ENCODE measurements at regions not wholly inside any gene's neighbourhood (a gene's known extent, or its start where the extent isn't known, plus 50 kb on each side); places are given as distances from the start of the nearest gene placed in this dataset.

- H3K36me3 Mint-ChIP-seq (ENCODE audit: insufficient read depth in 1 of 3, low read depth in 3 of 3): peaks cover under 1 to 15% (median 3%) of the 10 kb centered on the region in 3 experiments; a peak in 6 of 7 replicates
- Histone ChIP-seq H3K4ac (ENCODE audit: low read depth, low read length) (no peak overlapping the region), H4K5ac (ENCODE audit: insufficient read length, low read depth, low read length) (no peak overlapping the region), H2BK5ac (ENCODE audit: insufficient read length, low read length) (no peak overlapping the region), H2BK12ac (ENCODE audit: insufficient read length, low read depth, low read length) (no peak overlapping the region), H3K14ac (ENCODE audit: insufficient read depth, low read length) (no peak overlapping the region), H3K23ac (ENCODE audit: insufficient read length, low read depth, low read length) (no peak overlapping the region), H2AK5ac (ENCODE audit: insufficient read length, low read length) (no peak overlapping the region), H3K27ac (ENCODE audit: insufficient read length, low read depth, low read length) (no peak overlapping the region), H3T11ph (ENCODE audit: low read length) (no peak overlapping the region), H3K9ac (ENCODE audit: extremely low read depth, insufficient read length, low read length) (no peak overlapping the region), H4K91ac (ENCODE audit: insufficient read length, low read depth, low read length) (no peak overlapping the region), H4K20me1 (ENCODE audit: control insufficient read depth, insufficient read depth, insufficient read length) (no peaks in the 10 kb centered on the region), H3K56ac (ENCODE audit: insufficient read length, low read depth, low read length) (no peak overlapping the region), H3K27me3 (ENCODE audit: insufficient read depth, low read length) (no peaks in the 10 kb centered on the region), H3K79me1 (ENCODE audit: insufficient read depth, low read depth, low read length, poor library complexity, severe bottlenecking) (no peaks in the 10 kb centered on the region), H3K4me2 (ENCODE audit: insufficient read depth, insufficient read length, low read length) (no peak overlapping the region), H3K18ac (ENCODE audit: insufficient read length, low read depth, low read length) (no peak overlapping the region), H2AFZ (ENCODE audit: low read length) (no peak overlapping the region), H4K8ac (replicated peaks; ENCODE audit: insufficient read length, low read depth, low read length) (no peak overlapping the region), H2BK120ac (ENCODE audit: low read depth, low read length, poor library complexity, severe bottlenecking) (no peak overlapping the region), H3K4me1 (ENCODE audit: insufficient read depth, low read length) (peaks cover 5% of the 10 kb centered on the region; the same call in 1 of the 2 replicates), H2BK15ac (ENCODE audit: low read depth, low read length) (no peak overlapping the region), H3K9me3 (ENCODE audit: control insufficient read depth, low read depth, low read length) (no peaks in the 10 kb centered on the region), H3K23me2 (ENCODE audit: insufficient read length, low read depth, low read length, poor library complexity, severe bottlenecking) (no peaks in the 10 kb centered on the region), H2BK20ac (ENCODE audit: low read depth, low read length, poor library complexity, severe bottlenecking) (no peak overlapping the region), H3K79me2 (ENCODE audit: insufficient read depth, low read length) (no peaks in the 10 kb centered on the region)
- TF ChIP-seq CTCF (conservative IDR thresholded peaks at IDR 0.05): no peak
- WGBS (ENCODE audit: extremely low coverage, insufficient read length, low lambda C conversion rate): no CpG with 5 or more reads among the region's 4 CpGs
- H3K4me1 Mint-ChIP-seq: peaks cover 49 to 56% of the 10 kb centered on the region in 2 experiments
- no peak overlapping the region for H3K27ac Mint-ChIP-seq
- H3K27me3 Mint-ChIP-seq (ENCODE audit: low read depth): no peaks in the 10 kb centered on the region
- H3K9me3 Mint-ChIP-seq: peaks cover 6 to 8% of the 10 kb centered on the region in 2 experiments; a peak in 4 of 5 replicates
- DNase-seq: no peak
- H3K4me3 Mint-ChIP-seq: no peak overlapping the region
Observed at GRCh38 chr1:102103646-102104045, 106.9 kb upstream of the OLFM3 start.
